Upper lobe of left lung (tissue), 6 donors: ENCODE measurements at regions not wholly inside any gene's neighbourhood (a gene's known extent, or its start where the extent isn't known, plus 50 kb on each side); places are given as distances from the start of the nearest gene placed in this dataset.

Experiments
- ATAC-seq, 2 donors: fragments of 200-7000 bp; cut with Tn5 transposase; one replicate each; pipeline ENCODE4 v1.9.1; 2022; ENCODE audit warnings: mild to moderate bottlenecking in 2 of 2, moderate library complexity in 2 of 2; ENCODE audit not compliant: low FRiP score in 2 of 2
- DNase-seq, 2 donors: peaks; one replicate each; pipeline ENCODE4 v3.0.0-alpha.2; 2019 to 2020
- H3K27ac ChIP-seq, 4 donors: fragments of 200-600 bp; sonication (generic); one replicate each; pipeline ENCODE4 v1.5.1; 2016 to 2019
- H3K27me3 ChIP-seq, 4 donors: fragments of 200-600 bp; sonication (generic); one replicate each; pipeline ENCODE4 v1.5.1; 2017 to 2019
- H3K36me3 ChIP-seq, 4 donors: fragments of 200-600 bp; sonication (generic); one replicate each; pipeline ENCODE4 v1.5.1; 2016 to 2019
- H3K4me1 ChIP-seq, 4 donors: fragments of 200-600 bp; sonication (generic); one replicate each; pipeline ENCODE4 v1.5.1; 2018 to 2019
- H3K4me3 ChIP-seq, 4 donors: fragments of 200-600 bp; sonication (generic); one replicate each; pipeline ENCODE4 v1.5.1; 2017 to 2019; ENCODE audit warnings: mild to moderate bottlenecking in 2 of 4, moderate library complexity in 1 of 4
- H3K9me3 ChIP-seq, 4 donors: fragments of 200-600 bp; sonication (generic); one replicate each; pipeline ENCODE4 v1.5.1; 2018 to 2019
- CTCF ChIP-seq, 6 experiments: fragments of 450-650 bp in 4 of 6; fragments of 200-600 bp in 2 of 6; sonication (generic) in 2 of 6; IDR thresholded peaks; one replicate each; pipeline ENCODE4 v1.5.1; 2016 to 2019; ENCODE audit warnings: antibody characterized with exemption in 6 of 6
- EP300 ChIP-seq, 4 donors: sonication (generic); formaldehyde crosslinking; IDR thresholded peaks; one replicate each; pipeline ENCODE4 v1.5.1; 2017; ENCODE audit warnings: antibody characterized with exemption in 4 of 4, control low read depth in 2 of 4
- POLR2A ChIP-seq, 4 donors: fragments of 450-650 bp; IDR thresholded peaks; one replicate each; pipeline ENCODE4 v1.5.1; 2016 to 2017; ENCODE audit warnings: antibody characterized with exemption in 4 of 4, mild to moderate bottlenecking in 2 of 4
- POLR2AphosphoS5 ChIP-seq, 2 donors: sonication (generic); formaldehyde crosslinking; IDR thresholded peaks; one replicate each; pipeline ENCODE4 v1.5.1; 2017; ENCODE audit warnings: antibody characterized with exemption in 2 of 2
- WGBS, 2 donors: methylation state at CpG; one replicate each; pipeline ENCODE4 v1.1.5; 2017 to 2018; 5-methylcytosine and 5-hydroxymethylcytosine counted together
- donor health status: DM: no; HTN: no; CAD: no; lungs with moderate emphysema.
- donor health status: DM: no; HTN: yes; CAD: no; lungs with severe emphysema.

GRCh38 chr1:98575955-98576354 lies 85.6 kb upstream of the SNX7 start:
- no peaks in the 10 kb centered on the region for H3K36me3 ChIP-seq
- ATAC-seq = no peak

DNA sequence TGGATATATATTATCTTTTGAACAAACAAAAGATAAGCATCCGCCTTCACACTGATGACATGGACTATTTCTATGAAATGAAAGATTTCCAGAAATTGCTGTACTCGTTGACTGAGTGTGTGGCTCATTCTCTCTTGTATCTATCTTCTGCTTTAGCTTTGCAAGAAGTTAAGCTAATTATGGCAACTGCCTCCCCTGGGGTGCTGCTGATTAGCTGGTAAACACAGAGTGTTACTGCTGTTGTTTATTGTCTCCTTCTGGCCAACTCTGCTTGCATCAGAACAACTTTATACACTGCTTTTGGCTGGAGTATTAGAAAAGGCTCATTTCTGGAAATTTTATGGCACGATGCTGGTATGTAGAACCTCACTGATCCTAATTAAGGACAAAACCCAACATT lies 95.6 kb upstream of the SNX7 start:
- 51 to 65% methylated on average over 3 of the region's 3 CpGs for WGBS, 2 donors
- no peak overlapping the region for H3K4me3 ChIP-seq
- no peak overlapping the region for H3K27ac ChIP-seq
- ATAC-seq (no peak), DNase-seq (no peak)
- TF ChIP-seq POLR2A (IDR thresholded peaks at IDR 0.05) (no peak), POLR2AphosphoS5 (IDR thresholded peaks at IDR 0.05) (no peak), CTCF (IDR thresholded peaks at IDR 0.05) (no peak), EP300 (IDR thresholded peaks at IDR 0.05) (no peak)
- H3K27me3 ChIP-seq = no peaks in the 10 kb centered on the region
- H3K9me3 ChIP-seq = no peaks in the 10 kb centered on the region
- no peaks in the 10 kb centered on the region for H3K4me1 ChIP-seq
- no peaks in the 10 kb centered on the region for H3K36me3 ChIP-seq

More at GRCh38 chr1:98575955-98576354, 85.6 kb upstream of the SNX7 start:
- H3K27ac ChIP-seq = no peak overlapping the region
- no peak overlapping the region for H3K4me3 ChIP-seq
- DNase-seq = no peak
- H3K4me1 ChIP-seq = no peaks in the 10 kb centered on the region
- H3K27me3 ChIP-seq = no peaks in the 10 kb centered on the region
- TF ChIP-seq EP300 (IDR thresholded peaks at IDR 0.05) = no peak
- TF ChIP-seq POLR2AphosphoS5 (IDR thresholded peaks at IDR 0.05) = no peak
- TF ChIP-seq POLR2A (IDR thresholded peaks at IDR 0.05) = no peak
- TF ChIP-seq CTCF (IDR thresholded peaks at IDR 0.05) = no peak
- H3K9me3 ChIP-seq = no peaks in the 10 kb centered on the region

DNA sequence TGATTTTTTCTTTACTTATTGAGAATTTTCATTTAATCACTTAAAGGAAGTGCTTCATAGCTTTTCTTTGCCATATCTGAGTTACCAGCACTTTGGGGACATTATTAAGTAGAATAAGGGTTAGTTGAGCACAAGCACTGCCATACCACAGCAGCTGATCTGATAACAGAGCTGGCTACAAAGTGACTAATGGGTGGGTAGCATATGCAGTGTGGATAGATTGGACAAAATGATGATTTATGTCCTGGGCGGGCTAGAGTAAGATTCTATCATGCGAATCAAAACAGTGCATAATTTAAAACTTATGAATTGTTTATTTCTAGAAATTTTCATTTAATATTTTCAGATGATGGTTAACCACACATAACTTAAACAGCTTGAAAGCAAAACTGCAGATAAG lies 102.2 kb upstream of the SNX7 start:
- Histone ChIP-seq H3K36me3 (no peaks in the 10 kb centered on the region), H3K27me3 (no peaks in the 10 kb centered on the region), H3K4me3 (no peak overlapping the region), H3K9me3 (no peaks in the 10 kb centered on the region), H3K4me1 (no peaks in the 10 kb centered on the region), H3K27ac (no peak overlapping the region)
- 89 to 90% methylated on average over 2 of the region's 2 CpGs for WGBS, 2 donors
- no peak for DNase-seq
- TF ChIP-seq POLR2A (IDR thresholded peaks at IDR 0.05) (no peak), POLR2AphosphoS5 (IDR thresholded peaks at IDR 0.05) (no peak), EP300 (IDR thresholded peaks at IDR 0.05) (no peak), CTCF (IDR thresholded peaks at IDR 0.05) (no peak)
- ATAC-seq = no peak

- ATAC-seq (no peak), DNase-seq (no peak)
- Histone ChIP-seq H3K4me3 (no peak overlapping the region), H3K36me3 (no peaks in the 10 kb centered on the region), H3K9me3 (no peaks in the 10 kb centered on the region), H3K27ac (no peak overlapping the region), H3K4me1 (no peaks in the 10 kb centered on the region), H3K27me3 (no peaks in the 10 kb centered on the region)
- TF ChIP-seq CTCF (IDR thresholded peaks at IDR 0.05) (no peak), EP300 (IDR thresholded peaks at IDR 0.05) (no peak), POLR2A (IDR thresholded peaks at IDR 0.05) (no peak), POLR2AphosphoS5 (IDR thresholded peaks at IDR 0.05) (no peak)
- WGBS, 2 donors = 49 to 52% methylated on average over 2 of the region's 2 CpGs
Observed at GRCh38 chr1:98557895-98558294, 103.6 kb upstream of the SNX7 start.

DNA sequence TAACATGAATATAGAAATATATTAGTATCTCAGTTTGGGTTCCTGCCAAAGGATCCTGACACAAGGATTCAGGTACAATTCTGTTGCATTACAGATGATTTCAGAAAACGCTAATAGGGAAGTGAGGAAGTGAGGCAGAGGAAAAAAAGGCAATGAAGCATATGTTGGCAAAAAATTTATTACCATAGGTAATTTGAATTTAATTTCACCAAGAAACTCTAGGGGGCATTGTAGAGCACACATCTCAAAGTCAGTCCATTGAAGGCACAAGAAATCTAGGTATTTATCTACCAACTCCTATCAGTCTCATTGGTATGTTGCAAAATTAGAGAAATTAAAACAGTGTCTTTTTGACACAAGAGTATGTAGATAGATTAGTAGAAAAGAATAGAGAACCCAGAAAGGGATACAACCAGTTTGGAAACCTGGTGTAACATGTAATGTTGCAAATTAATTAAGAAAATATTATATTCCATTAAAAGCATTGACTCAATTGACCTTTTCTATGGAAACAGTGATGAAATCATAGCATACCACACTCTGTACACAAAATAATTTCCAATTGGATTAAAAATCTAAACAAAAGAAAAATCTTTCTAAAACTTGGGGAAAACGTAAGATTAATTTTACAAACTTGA lies 104.9 kb upstream of the SNX7 start:
- Histone ChIP-seq H3K36me3 (no peaks in the 10 kb centered on the region), H3K27me3 (no peaks in the 10 kb centered on the region), H3K4me1 (no peaks in the 10 kb centered on the region), H3K4me3 (no peak overlapping the region), H3K9me3 (no peaks in the 10 kb centered on the region), H3K27ac (no peak overlapping the region)
- ATAC-seq (no peak), DNase-seq (no peak)
- TF ChIP-seq EP300 (IDR thresholded peaks at IDR 0.05) (no peak), POLR2AphosphoS5 (IDR thresholded peaks at IDR 0.05) (no peak), CTCF (IDR thresholded peaks at IDR 0.05) (peak in 2 of 6 experiments; percentile 13 to 22), POLR2A (IDR thresholded peaks at IDR 0.05) (no peak)
- 51 to 53% methylated on average over 2 of the region's 2 CpGs for WGBS, 2 donors
